ENCODE measurements at regions not wholly inside any gene's neighbourhood (a gene's known extent, or its start where the extent isn't known, plus 50 kb on each side); places are given as distances from the start of the nearest gene placed in this dataset.

DNA sequence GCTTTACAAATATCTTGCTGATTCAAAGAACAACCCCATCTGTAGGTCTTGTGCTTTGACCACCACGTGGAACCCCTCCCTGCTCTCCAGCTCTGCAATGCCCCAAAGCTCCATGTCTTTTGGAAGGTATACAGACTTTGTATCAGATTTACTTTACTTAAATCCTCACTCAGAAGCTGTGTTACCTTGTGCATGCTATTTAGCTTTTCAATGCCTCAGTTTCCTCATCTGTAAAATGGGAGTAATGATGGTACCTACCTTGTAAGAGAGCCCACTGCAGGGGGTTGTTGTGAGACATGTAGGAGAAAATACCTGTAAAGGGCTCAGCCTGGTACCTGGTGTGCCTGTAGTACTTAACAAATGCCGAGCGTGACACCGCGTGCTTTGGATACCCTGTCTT, 200.2 kb upstream of the CHD6 start:
- ATAC-seq (no peak), DNase-seq (no peak)
- Histone ChIP-seq H3K4me3 (no peak overlapping the region), H3K27ac (no peak overlapping the region), H3K4me1 (no peaks in the 10 kb centered on the region), H3K36me3 (no peaks in the 10 kb centered on the region), H3K9me3 (no peaks in the 10 kb centered on the region), H3K27me3 (ENCODE audit: low read depth) (peaks cover 11% of the 10 kb centered on the region)
- intact Hi-C loops (cut with DNase I) = no loop called here
- TF ChIP-seq, protein P1, sequence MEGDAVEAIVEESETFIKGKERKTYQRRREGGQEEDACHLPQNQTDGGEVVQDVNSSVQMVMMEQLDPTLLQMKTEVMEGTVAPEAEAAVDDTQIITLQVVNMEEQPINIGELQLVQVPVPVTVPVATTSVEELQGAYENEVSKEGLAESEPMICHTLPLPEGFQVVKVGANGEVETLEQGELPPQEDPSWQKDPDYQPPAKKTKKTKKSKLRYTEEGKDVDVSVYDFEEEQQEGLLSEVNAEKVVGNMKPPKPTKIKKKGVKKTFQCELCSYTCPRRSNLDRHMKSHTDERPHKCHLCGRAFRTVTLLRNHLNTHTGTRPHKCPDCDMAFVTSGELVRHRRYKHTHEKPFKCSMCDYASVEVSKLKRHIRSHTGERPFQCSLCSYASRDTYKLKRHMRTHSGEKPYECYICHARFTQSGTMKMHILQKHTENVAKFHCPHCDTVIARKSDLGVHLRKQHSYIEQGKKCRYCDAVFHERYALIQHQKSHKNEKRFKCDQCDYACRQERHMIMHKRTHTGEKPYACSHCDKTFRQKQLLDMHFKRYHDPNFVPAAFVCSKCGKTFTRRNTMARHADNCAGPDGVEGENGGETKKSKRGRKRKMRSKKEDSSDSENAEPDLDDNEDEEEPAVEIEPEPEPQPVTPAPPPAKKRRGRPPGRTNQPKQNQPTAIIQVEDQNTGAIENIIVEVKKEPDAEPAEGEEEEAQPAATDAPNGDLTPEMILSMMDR (IDR thresholded peaks at IDR 0.05) = no peak

DNA sequence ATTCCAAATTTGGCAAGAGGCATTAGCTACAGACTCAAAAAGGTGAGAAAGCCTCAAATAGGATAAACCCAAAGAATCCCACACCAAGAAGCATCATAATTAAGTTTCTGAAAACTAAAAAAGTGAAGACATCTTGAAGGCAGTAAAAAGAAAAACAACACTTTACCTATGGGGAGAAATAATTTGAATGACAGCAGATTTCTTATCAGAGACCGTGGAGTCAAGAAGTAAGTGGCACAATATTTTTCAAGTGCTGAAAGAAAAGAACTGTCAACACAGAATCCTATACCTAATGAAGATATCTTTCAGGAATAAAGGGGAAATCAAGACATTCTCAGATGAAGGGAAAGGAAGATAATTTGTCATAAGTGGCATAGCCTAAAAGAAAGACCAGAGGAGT, 193.3 kb upstream of the CHD6 start:
- Histone ChIP-seq H3K9me3 (no peaks in the 10 kb centered on the region), H3K4me1 (no peaks in the 10 kb centered on the region), H3K4me3 (no peak overlapping the region), H3K27me3 (ENCODE audit: low read depth) (no peaks in the 10 kb centered on the region), H3K36me3 (no peaks in the 10 kb centered on the region), H3K27ac (no peak overlapping the region)
- TF ChIP-seq, protein P1 (IDR thresholded peaks at IDR 0.05) = no peak
- intact Hi-C loops (cut with DNase I) = no loop called here
- no peak for DNase-seq
- ATAC-seq = no peak

DNA sequence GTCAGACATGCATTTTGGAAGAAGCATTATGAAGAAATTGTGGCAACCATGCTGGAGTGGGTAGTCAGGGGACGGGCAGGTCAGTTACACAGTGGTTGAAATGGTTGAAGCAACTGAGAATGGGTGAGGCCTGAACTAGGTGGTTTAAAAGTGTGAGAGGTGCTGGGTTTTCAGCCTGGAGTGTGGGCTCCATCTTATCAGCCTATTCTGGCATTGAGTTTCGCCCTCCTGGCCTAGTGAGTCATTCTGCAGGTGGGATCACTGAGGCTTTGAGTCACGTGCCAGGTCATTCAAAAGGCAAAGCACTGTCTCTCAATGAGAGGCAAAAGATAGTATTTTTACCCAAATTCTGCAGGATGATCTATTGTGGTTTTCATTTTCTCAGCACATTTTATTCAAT, 181.9 kb upstream of the CHD6 start:
- no peak overlapping the region for H3K27ac ChIP-seq
- no peaks in the 10 kb centered on the region for H3K36me3 ChIP-seq
- DNase-seq = no peak
- no peak overlapping the region for H3K4me3 ChIP-seq
- no peaks in the 10 kb centered on the region for H3K9me3 ChIP-seq
- intact Hi-C loops (cut with DNase I) = no loop called here
- H3K27me3 ChIP-seq (ENCODE audit: low read depth) = no peaks in the 10 kb centered on the region
- TF ChIP-seq, protein P1 (IDR thresholded peaks at IDR 0.05) = no peak
- no peak for ATAC-seq
- no peaks in the 10 kb centered on the region for H3K4me1 ChIP-seq

DNA sequence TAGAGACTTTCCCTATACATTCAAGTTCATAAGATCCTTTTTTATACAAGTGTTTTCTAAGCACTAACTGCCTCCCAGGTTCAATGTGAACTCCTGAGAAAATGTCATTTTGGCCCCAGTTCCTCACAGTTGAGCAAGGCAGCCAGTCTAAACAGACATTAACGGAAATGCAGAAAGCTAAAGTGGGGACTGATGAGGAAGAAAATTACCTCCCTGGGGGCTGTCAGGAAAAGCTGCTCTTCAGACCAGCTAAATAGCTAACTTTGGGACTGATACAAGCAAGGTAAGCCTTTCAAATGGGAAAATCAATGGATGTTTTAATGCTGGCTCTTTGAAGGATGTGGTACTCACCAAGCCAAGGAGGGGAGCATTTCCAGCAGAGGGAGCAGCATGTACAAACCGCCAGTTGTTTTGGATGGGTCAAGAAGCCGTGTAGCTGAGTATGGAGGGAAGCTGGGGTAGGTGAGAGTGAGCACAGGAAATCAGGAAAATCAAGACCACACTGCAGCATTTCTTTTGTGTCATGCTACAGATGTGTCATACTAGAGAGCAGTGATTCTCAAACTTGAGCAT, 180.8 kb upstream of the CHD6 start:
- TF ChIP-seq, protein P1 (IDR thresholded peaks at IDR 0.05) = no peak
- Histone ChIP-seq H3K4me1 (no peaks in the 10 kb centered on the region), H3K27ac (no peak overlapping the region), H3K36me3 (no peaks in the 10 kb centered on the region), H3K4me3 (no peak overlapping the region), H3K27me3 (ENCODE audit: low read depth) (no peaks in the 10 kb centered on the region), H3K9me3 (no peaks in the 10 kb centered on the region)
- intact Hi-C loops (cut with DNase I) = no loop called here
- DNase-seq (no peak), ATAC-seq (no peak)

DNA sequence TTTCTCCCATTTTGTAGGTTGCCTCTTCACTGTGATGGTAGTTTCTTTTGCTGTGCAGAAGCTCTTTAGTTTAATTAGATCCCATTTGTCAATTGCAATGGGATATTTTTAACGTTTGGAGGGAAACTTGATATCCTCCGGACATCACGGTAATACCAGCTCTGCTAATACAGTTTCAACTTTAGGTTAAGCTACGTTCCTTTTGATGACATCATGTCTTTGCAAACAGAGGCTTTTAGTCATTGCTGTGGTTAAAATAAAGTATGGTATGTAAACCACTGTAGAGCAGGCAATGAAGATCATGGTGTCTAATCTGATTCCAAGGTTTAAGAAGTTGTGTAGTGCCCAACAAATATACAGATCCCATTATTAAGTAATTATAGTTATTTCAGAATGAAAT, 168.0 kb upstream of the CHD6 start:
- intact Hi-C loops (cut with DNase I) = no loop called here
- Histone ChIP-seq H3K4me1 (no peaks in the 10 kb centered on the region), H3K36me3 (no peaks in the 10 kb centered on the region), H3K27me3 (ENCODE audit: low read depth) (no peaks in the 10 kb centered on the region), H3K27ac (no peak overlapping the region), H3K9me3 (no peaks in the 10 kb centered on the region), H3K4me3 (no peak overlapping the region)
- TF ChIP-seq, protein P1 (IDR thresholded peaks at IDR 0.05) = no peak
- no peak for ATAC-seq
- no peak for DNase-seq
